ENCODE measurements at regions not wholly inside any gene's neighbourhood (a gene's known extent, or its start where the extent isn't known, plus 50 kb on each side); places are given as distances from the start of the nearest gene placed in this dataset.

- FAIRE-seq: no peak
- in situ Hi-C loops (cut with MboI): no loop called here
These were observed 2423.5 kb upstream of the RAG2 start for GRCh38 chr11:39021539-39021938.

More at GRCh38 chr11:39021539-39021938, 2423.5 kb upstream of the RAG2 start:
- Histone ChIP-seq H3K27me3 (replicated peaks in 1 of 2; ENCODE audit: control insufficient read depth in 2 of 2, insufficient read depth in 2 of 2, low read length in 1 of 2) (no peaks in the 10 kb centered on the region), H3K9ac (ENCODE audit: control insufficient read depth, insufficient read depth, low read length) (no peak overlapping the region), H3K4me1 (ENCODE audit: control insufficient read depth, insufficient read depth, low read length) (no peaks in the 10 kb centered on the region), H2AFZ (ENCODE audit: control insufficient read depth, low read depth, low read length) (no peak overlapping the region), H3K4me2 (ENCODE audit: control insufficient read depth, insufficient read depth) (no peak overlapping the region), H3K36me3 (ENCODE audit: control insufficient read depth in 2 of 2, insufficient read depth in 2 of 2, low read length in 1 of 2) (no peaks in the 10 kb centered on the region), H3K27ac (ENCODE audit: control insufficient read depth, insufficient read depth) (no peak overlapping the region), H4K20me1 (ENCODE audit: control insufficient read depth, insufficient read depth) (no peaks in the 10 kb centered on the region), H3K9me3 (replicated peaks; ENCODE audit: control insufficient read depth, insufficient read depth, low read length) (no peaks in the 10 kb centered on the region), H3K4me3 (no peak overlapping the region), H3K79me2 (ENCODE audit: control insufficient read depth, insufficient read depth, low read length) (no peaks in the 10 kb centered on the region)
- SMC1A ChIA-PET (ENCODE audit: uncharacterized antibody, unreplicated experiment): no interaction called here
- intact Hi-C loops (cut with micrococcal nuclease; ENCODE audit: unreplicated experiment): no loop called here
- RAD21 ChIA-PET (ENCODE audit: unreplicated experiment): no interaction called here
- CTCF ChIA-PET: no interaction called here
- 42% methylated on average over 5 of the region's 5 CpGs for WGBS (ENCODE audit: insufficient coverage, insufficient replicate concordance, low lambda C conversion rate, missing lambda C conversion rate)
- DNase-seq (ENCODE audit: low read depth, low spot score) (no peak), ATAC-seq (no peak)
- POLR2A ChIA-PET: no interaction called here
- TF ChIP-seq ZSCAN29 (IDR thresholded peaks at IDR 0.05) (no peak), HSF1 (IDR thresholded peaks at IDR 0.05; ENCODE audit: low read depth, low read length) (no peak), CREM (IDR thresholded peaks at IDR 0.05; ENCODE audit: low read depth) (no peak), E2F8 (IDR thresholded peaks at IDR 0.05; ENCODE audit: low read depth, partially characterized antibody) (no peak), USF2 (IDR thresholded peaks at IDR 0.05; ENCODE audit: borderline replicate concordance, low read depth, low read length) (no peak), TCF12 (IDR thresholded peaks at IDR 0.05; ENCODE audit: low read depth, low read length) (no peak), CEBPB (IDR thresholded peaks at IDR 0.05; ENCODE audit: borderline replicate concordance in 1 of 2, low read depth in 2 of 2, low read length in 2 of 2) (no peak), HCFC1 (IDR thresholded peaks at IDR 0.05; ENCODE audit: low read length) (no peak), DPF2 (IDR thresholded peaks at IDR 0.05) (no peak), SRF (IDR thresholded peaks at IDR 0.05; ENCODE audit: low read depth in 2 of 2, low read length in 2 of 2) (no peak), EED (IDR thresholded peaks at IDR 0.05; ENCODE audit: low read depth) (no peak), SREBF1 (IDR thresholded peaks at IDR 0.05; ENCODE audit: low read length) (no peak), SUZ12 (IDR thresholded peaks at IDR 0.05; ENCODE audit: unreplicated experiment) (no peak), CHD2 (IDR thresholded peaks at IDR 0.05; ENCODE audit: borderline replicate concordance, low read depth, low read length) (no peak), NFIC (IDR thresholded peaks at IDR 0.05; ENCODE audit: low read depth, low read length) (no peak), IRF4 (IDR thresholded peaks at IDR 0.05; ENCODE audit: low read depth, low read length) (no peak)
- TF ChIP-seq, protein P1, sequence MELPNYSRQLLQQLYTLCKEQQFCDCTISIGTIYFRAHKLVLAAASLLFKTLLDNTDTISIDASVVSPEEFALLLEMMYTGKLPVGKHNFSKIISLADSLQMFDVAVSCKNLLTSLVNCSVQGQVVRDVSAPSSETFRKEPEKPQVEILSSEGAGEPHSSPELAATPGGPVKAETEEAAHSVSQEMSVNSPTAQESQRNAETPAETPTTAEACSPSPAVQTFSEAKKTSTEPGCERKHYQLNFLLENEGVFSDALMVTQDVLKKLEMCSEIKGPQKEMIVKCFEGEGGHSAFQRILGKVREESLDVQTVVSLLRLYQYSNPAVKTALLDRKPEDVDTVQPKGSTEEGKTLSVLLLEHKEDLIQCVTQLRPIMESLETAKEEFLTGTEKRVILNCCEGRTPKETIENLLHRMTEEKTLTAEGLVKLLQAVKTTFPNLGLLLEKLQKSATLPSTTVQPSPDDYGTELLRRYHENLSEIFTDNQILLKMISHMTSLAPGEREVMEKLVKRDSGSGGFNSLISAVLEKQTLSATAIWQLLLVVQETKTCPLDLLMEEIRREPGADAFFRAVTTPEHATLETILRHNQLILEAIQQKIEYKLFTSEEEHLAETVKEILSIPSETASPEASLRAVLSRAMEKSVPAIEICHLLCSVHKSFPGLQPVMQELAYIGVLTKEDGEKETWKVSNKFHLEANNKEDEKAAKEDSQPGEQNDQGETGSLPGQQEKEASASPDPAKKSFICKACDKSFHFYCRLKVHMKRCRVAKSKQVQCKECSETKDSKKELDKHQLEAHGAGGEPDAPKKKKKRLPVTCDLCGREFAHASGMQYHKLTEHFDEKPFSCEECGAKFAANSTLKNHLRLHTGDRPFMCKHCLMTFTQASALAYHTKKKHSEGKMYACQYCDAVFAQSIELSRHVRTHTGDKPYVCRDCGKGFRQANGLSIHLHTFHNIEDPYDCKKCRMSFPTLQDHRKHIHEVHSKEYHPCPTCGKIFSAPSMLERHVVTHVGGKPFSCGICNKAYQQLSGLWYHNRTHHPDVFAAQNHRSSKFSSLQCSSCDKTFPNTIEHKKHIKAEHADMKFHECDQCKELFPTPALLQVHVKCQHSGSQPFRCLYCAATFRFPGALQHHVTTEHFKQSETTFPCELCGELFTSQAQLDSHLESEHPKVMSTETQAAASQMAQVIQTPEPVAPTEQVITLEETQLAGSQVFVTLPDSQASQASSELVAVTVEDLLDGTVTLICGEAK (IDR thresholded peaks at IDR 0.05; ENCODE audit: borderline replicate concordance): no peak
- no TSS peak for BruUV-seq (replicated peaks)

All from GM12878 (cell line).